Glutamatergic neuron (in vitro differentiated cells): ENCODE measurements at regions not wholly inside any gene's neighbourhood (a gene's known extent, or its start where the extent isn't known, plus 50 kb on each side); places are given as distances from the start of the nearest gene placed in this dataset.
"Not testable (repeated sequence)": the region's sequence is repeated elsewhere in the genome, so short reads cannot be mapped to it uniquely, and the experiment has no call there.

Experiments used
- DNase-seq: peaks from one replicate; pipeline ENCODE4 v3.0.0; 2022
- H3K27ac Mint-ChIP-seq: one replicate; pipeline ENCODE4 v1.8.0; 2020; ENCODE audit warnings: mild to moderate bottlenecking, mixed read lengths, inconsistent platforms; ENCODE audit not compliant: unreplicated experiment
- H3K27me3 Mint-ChIP-seq: one replicate; pipeline ENCODE4 v1.8.0; 2020; ENCODE audit warnings: mild to moderate bottlenecking, moderate library complexity, mixed read lengths, inconsistent platforms; ENCODE audit not compliant: unreplicated experiment
- H3K36me3 Mint-ChIP-seq: one replicate; pipeline ENCODE4 v1.8.0; 2020; ENCODE audit warnings: mild to moderate bottlenecking, mixed read lengths, inconsistent platforms; ENCODE audit not compliant: unreplicated experiment
- H3K4me1 Mint-ChIP-seq: one replicate; pipeline ENCODE4 v1.8.0; 2020; ENCODE audit warnings: mild to moderate bottlenecking, low read depth, mixed read lengths, inconsistent platforms; ENCODE audit not compliant: unreplicated experiment
- H3K4me3 Mint-ChIP-seq: one replicate; pipeline ENCODE4 v1.8.0; 2020; ENCODE audit warnings: mild to moderate bottlenecking, mixed read lengths, inconsistent platforms; ENCODE audit not compliant: unreplicated experiment
- H3K9me3 Mint-ChIP-seq: one replicate; pipeline ENCODE4 v1.8.0; 2020; ENCODE audit warnings: mild to moderate bottlenecking, moderate library complexity, mixed read lengths, inconsistent platforms; ENCODE audit not compliant: unreplicated experiment
- TF ChIP-seq, protein P1 (sequence below): fragments of 200-600 bp; sonication (generic); IDR thresholded peaks from one replicate; pipeline ENCODE4 v1.5.0; 2021; ENCODE audit not compliant: partially characterized antibody, unreplicated experiment

GRCh38 chr7:106503626-106504025, 157.3 kb downstream of the CCDC71L start:
- no peaks in the 10 kb centered on the region for H3K4me1 Mint-ChIP-seq
- no peaks in the 10 kb centered on the region for H3K36me3 Mint-ChIP-seq
- no peaks in the 10 kb centered on the region for H3K27me3 Mint-ChIP-seq
- TF ChIP-seq, protein P1, sequence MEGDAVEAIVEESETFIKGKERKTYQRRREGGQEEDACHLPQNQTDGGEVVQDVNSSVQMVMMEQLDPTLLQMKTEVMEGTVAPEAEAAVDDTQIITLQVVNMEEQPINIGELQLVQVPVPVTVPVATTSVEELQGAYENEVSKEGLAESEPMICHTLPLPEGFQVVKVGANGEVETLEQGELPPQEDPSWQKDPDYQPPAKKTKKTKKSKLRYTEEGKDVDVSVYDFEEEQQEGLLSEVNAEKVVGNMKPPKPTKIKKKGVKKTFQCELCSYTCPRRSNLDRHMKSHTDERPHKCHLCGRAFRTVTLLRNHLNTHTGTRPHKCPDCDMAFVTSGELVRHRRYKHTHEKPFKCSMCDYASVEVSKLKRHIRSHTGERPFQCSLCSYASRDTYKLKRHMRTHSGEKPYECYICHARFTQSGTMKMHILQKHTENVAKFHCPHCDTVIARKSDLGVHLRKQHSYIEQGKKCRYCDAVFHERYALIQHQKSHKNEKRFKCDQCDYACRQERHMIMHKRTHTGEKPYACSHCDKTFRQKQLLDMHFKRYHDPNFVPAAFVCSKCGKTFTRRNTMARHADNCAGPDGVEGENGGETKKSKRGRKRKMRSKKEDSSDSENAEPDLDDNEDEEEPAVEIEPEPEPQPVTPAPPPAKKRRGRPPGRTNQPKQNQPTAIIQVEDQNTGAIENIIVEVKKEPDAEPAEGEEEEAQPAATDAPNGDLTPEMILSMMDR, result no peak
- no peak for DNase-seq
- no peak overlapping the region for H3K27ac Mint-ChIP-seq
- peaks cover 3% of the 10 kb centered on the region for H3K9me3 Mint-ChIP-seq
- H3K4me3 Mint-ChIP-seq, result no peak overlapping the region

GRCh38 chr7:106501605-106502580, 159.1 kb downstream of the CCDC71L start:
- no peak overlapping the region for H3K27ac Mint-ChIP-seq
- H3K4me3 Mint-ChIP-seq, result no peak overlapping the region
- TF ChIP-seq, protein P1, result no peak
- DNase-seq, result no peak
- no peaks in the 10 kb centered on the region for H3K36me3 Mint-ChIP-seq
- peaks cover 3% of the 10 kb centered on the region for H3K9me3 Mint-ChIP-seq
- no peaks in the 10 kb centered on the region for H3K4me1 Mint-ChIP-seq
- no peaks in the 10 kb centered on the region for H3K27me3 Mint-ChIP-seq

- TF ChIP-seq, protein P1, result no peak
- H3K27ac Mint-ChIP-seq, result no peak overlapping the region
- H3K9me3 Mint-ChIP-seq, result peaks cover 3% of the 10 kb centered on the region
- peaks cover 6% of the 10 kb centered on the region for H3K36me3 Mint-ChIP-seq
- no peak for DNase-seq
- H3K4me1 Mint-ChIP-seq, result no peaks in the 10 kb centered on the region
- H3K27me3 Mint-ChIP-seq, result no peaks in the 10 kb centered on the region
- no peak overlapping the region for H3K4me3 Mint-ChIP-seq
These were observed 161.1 kb downstream of the CCDC71L start for GRCh38 chr7:106499897-106500296.

GRCh38 chr7:106498005-106498404, 163.0 kb downstream of the CCDC71L start:
- not testable (repeated sequence) for H3K4me1 Mint-ChIP-seq, H3K9me3 Mint-ChIP-seq, H3K27me3 Mint-ChIP-seq, H3K27ac Mint-ChIP-seq, DNase-seq, H3K4me3 Mint-ChIP-seq, H3K36me3 Mint-ChIP-seq

DNA sequence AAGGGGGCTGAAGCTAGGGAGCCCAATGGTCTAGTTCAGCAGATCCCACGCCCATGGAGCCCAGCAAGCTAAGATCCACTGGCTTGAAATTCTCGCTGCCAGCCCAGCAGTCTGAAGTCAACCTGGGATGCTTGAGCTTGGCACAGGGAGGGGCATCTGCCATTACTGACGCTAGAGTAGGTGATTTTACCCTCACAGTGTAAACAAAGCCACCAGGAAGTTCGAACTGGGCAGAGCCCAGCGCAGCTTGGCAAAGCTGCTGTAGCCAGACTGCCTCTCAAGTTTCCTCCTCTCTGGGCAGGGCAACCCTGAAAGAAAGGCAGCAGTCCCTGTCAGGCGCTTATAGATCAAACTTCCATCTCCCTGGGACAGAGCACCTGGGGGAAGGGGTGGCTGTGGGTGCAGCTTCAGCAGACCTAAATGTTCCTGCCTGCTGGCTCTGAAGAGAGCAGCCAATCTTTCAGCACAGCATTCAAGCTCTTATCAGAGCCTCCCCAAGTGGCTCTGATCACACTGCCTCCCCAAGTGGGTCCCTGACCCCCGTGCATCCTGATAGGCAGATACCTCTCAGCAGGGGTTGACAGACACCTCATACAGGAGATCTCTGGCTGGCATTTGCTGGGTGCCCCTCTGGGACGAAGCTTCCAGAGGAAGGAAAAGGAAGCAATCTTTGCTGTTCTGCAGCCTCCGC, 167.8 kb downstream of the CCDC71L start:
- TF ChIP-seq, protein P1, result no peak
- H3K36me3 Mint-ChIP-seq, result peaks cover 13% of the 10 kb centered on the region
- no peak overlapping the region for H3K27ac Mint-ChIP-seq
- DNase-seq, result no peak
- H3K27me3 Mint-ChIP-seq, result no peaks in the 10 kb centered on the region
- H3K4me1 Mint-ChIP-seq, result no peaks in the 10 kb centered on the region
- H3K9me3 Mint-ChIP-seq, result no peaks in the 10 kb centered on the region
- H3K4me3 Mint-ChIP-seq, result no peak overlapping the region
